GM18517 (cell line): ENCODE measurements at regions not wholly inside any gene's neighbourhood (a gene's known extent, or its start where the extent isn't known, plus 50 kb on each side); places are given as distances from the start of the nearest gene placed in this dataset.

ENCODE experiments used
- ATAC-seq: cut with Tn5 transposase; IDR thresholded peaks from one replicate; pipeline ENCODE4 v1.9.1; 2021; ENCODE audit warnings: mild to moderate bottlenecking, moderate library complexity; ENCODE audit not compliant: unreplicated experiment

- ATAC-seq: no peak
Measured at GRCh38 chr5:74295676-74296075, 344.9 kb downstream of the ENC1 start.

DNA sequence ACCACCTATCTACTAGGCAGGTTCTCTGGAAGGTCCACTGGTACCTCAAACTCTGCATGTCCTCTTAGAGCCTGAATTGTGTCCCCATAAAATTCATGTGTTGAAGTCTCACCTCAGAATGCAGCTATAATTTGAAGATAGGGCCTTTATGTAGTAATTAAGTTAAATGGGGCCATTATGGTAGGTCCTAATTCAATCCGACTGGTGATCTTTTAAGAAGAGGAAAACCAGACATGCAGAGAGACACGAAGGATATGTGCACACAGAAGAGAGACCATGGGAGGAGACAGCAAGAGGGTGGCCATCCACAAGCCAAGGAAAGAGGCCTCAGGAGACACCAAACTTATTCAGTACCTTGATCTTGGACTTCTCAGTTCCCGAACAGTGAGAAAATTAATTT lies 345.4 kb downstream of the ENC1 start:
- no peak for ATAC-seq

GRCh38 chr5:74294231-74294705 lies 346.3 kb downstream of the ENC1 start:
- ATAC-seq: peak; percentile 42

- no peak for ATAC-seq
Measured at GRCh38 chr5:74293182-74293581, 347.3 kb downstream of the ENC1 start.

DNA sequence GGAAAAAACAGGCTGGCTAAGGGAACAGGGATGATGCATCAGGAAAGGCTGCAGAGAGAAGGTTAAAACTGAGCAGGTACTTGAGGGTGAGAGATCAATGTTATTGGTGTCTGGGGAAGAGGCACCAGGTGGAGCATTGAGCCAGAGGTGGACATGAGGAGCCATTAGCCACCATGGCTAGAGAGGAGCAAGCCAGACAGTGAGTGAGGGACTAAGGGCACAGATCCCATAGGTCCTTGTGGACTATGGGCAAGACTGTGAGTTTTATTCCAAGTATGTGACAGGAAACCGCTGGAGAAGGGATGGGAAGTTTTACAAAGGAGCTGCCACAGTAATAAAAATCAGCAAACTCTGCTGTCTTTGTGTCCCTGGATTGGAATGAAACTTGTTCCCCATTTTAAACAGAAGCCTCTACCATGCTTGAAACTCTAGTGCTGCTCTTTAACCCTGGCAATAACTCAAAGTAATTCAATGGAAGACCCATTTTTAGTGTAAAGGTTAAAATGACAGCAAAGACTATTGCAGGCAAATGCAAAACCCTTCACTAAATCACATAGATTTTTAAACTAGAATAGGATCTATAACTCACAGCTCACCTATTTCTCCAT lies 349.8 kb downstream of the ENC1 start:
- no peak for ATAC-seq

DNA sequence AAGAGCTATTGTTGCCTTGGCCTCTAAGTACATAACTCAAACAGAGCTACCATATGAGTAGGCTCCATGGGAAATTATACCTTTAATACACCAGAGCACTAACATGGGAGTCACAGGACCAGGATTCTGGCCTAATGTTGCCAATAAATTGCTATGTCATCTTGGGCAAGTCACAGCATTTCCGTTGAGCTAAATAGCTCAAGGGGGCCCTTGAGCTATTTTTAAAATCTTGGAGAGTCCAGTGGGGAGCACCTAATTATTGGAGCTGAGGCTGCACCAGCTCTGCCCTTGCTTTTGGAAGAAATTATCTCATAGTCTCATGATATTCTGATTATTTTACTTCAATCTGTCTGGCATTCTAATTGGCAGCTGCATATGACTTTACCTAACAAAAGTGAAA lies 350.8 kb downstream of the ENC1 start:
- ATAC-seq: no peak

GRCh38 chr5:74289238-74289637 lies 351.3 kb downstream of the ENC1 start:
- no peak for ATAC-seq

DNA sequence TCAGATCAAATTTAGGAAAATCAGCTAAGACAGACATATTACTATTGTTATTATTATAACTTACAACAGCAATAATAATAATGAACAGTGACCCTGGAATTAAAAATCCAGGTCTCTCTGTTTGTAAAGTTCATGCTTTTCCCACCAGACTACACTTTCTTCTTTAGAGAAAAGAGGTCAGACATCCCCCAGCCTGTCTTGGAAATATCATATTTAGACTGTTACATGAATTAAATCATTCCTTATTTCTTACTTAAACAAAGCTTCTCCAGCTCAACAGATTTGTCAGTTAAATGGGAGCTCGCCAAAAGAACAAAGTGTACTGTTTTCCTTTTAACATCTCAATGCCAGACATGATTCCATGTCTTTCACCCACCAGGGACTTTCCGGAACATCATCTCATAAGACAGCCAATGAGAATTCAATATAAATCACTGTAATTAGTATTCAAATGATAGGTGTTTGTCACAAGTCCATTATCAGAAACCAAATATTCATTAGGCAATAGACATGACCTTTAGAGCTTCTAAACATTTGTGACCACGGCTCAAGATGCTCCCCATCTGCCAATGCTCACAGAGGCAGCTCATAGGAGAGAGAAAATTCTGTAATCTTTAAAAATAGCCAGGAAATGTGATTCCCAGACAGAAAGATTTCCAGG lies 351.9 kb downstream of the ENC1 start:
- ATAC-seq: no peak

DNA sequence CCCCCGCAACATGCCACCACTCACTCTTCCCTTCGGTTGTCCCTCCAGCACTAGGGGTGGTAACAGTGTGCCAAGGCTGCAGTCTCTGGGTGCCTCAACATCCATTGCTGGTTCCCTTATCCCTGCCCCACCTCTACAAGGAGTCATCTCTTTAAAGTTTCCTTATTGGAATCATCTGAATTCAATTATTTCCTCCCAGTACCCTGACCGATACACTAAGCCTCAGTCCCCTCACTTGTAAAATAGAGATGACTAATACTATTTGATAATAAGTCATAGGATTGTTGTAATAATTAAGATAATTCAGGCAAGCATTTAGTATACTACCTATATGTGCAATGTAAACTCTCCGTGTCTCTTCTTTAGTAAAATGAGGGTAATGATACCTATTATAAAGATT lies 352.5 kb downstream of the ENC1 start:
- no peak for ATAC-seq

DNA sequence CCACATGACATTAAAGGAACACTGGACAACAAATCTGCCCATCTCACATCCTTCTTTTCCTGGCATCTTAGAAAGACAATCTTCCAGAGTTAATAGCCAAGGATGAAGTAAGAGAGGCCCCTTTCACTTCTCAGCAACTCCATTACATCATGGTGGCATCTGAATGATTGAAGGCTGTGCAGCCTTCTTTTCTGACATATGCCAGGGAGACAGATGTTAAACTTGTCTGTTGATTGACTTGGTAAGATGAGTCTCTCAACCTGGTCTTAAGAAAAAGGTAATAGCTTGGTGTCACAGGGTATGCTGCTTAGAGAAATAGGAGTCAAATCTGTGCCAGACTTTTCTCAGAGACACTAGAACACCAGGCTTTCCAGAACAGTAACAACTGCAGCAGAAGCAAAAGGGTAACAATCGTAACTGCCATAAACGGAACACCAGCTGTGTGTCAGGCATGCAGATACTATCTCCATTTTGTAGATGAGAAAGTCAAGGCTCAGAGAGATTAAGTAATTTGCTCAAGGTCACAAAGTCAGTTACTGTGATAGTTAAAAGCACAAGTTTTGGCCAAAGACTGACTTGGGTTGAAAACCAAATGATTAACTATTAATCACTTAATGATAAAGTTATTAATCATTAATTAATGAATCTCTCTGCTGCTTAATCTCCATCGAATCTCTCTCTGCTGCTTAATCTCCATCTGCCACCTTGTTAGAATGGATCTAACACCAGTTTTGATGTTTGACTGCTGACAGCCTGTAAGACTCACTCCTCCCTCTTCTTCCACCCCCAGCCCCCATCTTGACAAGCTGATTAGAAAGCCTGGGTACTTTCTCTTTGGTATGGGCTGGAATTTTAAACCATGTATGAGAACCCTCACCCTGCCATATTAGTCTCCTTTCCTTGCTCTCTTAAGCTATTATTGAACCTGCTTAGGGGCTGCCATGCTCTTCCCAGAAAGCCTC lies 353.5 kb downstream of the ENC1 start:
- no peak for ATAC-seq

GRCh38 chr5:74285675-74286280 lies 354.8 kb downstream of the ENC1 start:
- ATAC-seq: no peak

DNA sequence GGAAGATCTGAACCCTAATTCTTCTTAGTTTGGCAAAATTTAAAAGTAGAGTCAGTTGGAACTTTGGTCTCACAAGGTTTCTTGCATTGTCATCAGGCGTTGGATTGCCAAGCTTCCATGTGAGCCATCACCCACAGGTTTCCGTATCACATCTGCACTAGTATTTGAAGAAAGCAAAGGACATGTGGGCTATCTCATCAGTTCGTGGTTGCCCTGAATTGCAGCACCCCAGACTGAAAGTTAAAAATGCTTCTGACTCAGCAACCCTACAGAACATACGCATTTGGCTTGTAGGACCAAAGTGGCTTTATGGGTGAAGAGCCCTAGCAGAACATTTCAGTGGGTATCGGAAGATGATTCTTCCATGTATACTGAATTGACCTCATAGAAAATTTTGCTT lies 358.0 kb downstream of the ENC1 start:
- no peak for ATAC-seq

GRCh38 chr5:74281166-74281565 lies 359.4 kb downstream of the ENC1 start:
- no peak for ATAC-seq

- no peak for ATAC-seq
Measured at GRCh38 chr5:74280306-74280705, 360.2 kb downstream of the ENC1 start.

DNA sequence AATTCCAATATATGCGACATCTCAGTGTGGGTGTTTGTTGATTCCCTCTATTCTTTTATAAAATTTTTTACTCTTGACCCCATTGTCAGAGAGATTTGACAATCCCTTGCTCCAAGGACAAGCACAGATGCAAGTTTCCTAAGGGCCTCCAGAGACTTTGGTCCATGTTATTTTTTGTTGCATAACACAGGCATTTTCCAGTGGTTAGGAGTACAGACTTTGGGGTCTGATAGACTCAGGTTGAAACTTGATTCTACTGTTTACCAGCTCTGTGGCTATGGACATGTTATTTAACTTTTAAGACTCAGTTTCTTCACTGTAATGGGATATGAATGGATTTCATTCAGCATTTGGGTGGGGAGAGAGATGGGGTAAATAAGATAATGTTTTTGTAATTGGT lies 361.3 kb downstream of the ENC1 start:
- no peak for ATAC-seq

GRCh38 chr5:74277418-74277817 lies 363.1 kb downstream of the ENC1 start:
- ATAC-seq: no peak

- ATAC-seq: no peak
Measured at GRCh38 chr5:74275171-74275992, 365.1 kb downstream of the ENC1 start.

DNA sequence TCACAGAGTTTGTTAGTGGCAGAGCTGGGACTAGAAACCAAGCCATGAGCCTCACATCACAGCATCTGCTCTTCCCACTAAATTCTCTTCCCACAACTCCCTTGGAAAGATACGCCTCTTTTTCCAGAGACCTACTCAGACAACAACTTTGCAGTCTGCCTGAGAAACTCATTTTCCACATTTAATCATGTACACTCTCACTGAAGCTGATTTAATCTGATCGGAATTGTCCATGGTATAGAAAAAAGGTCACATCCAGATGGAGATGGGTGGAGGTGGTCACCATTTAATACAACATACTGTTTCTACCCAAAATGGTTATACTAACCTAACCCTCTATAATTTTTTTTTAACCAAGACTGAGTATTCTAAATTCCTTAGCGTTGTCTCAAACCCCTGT lies 366.2 kb downstream of the ENC1 start:
- no peak for ATAC-seq

GRCh38 chr5:74272831-74273451 lies 367.6 kb downstream of the ENC1 start:
- no peak for ATAC-seq
